Medulla oblongata (tissue), 1 donor: ENCODE measurements at regions not wholly inside any gene's neighbourhood (a gene's known extent, or its start where the extent isn't known, plus 50 kb on each side); places are given as distances from the start of the nearest gene placed in this dataset.

Experiments
- DNase-seq: peaks from one replicate; pipeline ENCODE4 v3.0.0-alpha.2; 2015; ENCODE audit errors: extremely low spot score

- DNase-seq, result peak; percentile 74
Observed at GRCh38 chr13:78022164-78022877, 103.7 kb upstream of the EDNRB start.

GRCh38 chr13:78020861-78021260, 102.2 kb upstream of the EDNRB start:
- DNase-seq, result peak; percentile 22

- no peak for DNase-seq
Observed at GRCh38 chr13:78015782-78016181, 97.2 kb upstream of the EDNRB start.

- DNase-seq, result no peak
Observed at GRCh38 chr13:78012046-78012445, 93.4 kb upstream of the EDNRB start.

- no peak for DNase-seq
Observed at GRCh38 chr13:78004821-78005220, 86.2 kb upstream of the EDNRB start.

- no peak for DNase-seq
Observed at GRCh38 chr13:77999746-78000145, 81.1 kb upstream of the EDNRB start.

- DNase-seq, result no peak
Observed at GRCh38 chr13:77994166-77994565, 75.5 kb upstream of the EDNRB start.

GRCh38 chr13:77991003-77991402, 72.4 kb upstream of the EDNRB start:
- no peak for DNase-seq

- no peak for DNase-seq
Observed at GRCh38 chr13:77989281-77989680, 70.7 kb upstream of the EDNRB start.

GRCh38 chr13:77988355-77988754, 69.7 kb upstream of the EDNRB start:
- no peak for DNase-seq

- no peak for DNase-seq
Observed at GRCh38 chr13:77986713-77987112, 68.1 kb upstream of the EDNRB start.

GRCh38 chr13:77985866-77986636, 67.4 kb upstream of the EDNRB start:
- DNase-seq, result no peak

- DNase-seq, result no peak
Observed at GRCh38 chr13:77981281-77981881, 62.8 kb upstream of the EDNRB start.

- peak; percentile 30 for DNase-seq
Observed at GRCh38 chr13:77980592-77980991, 62.0 kb upstream of the EDNRB start.

- DNase-seq, result no peak
Observed at GRCh38 chr13:77979721-77980385, 61.2 kb upstream of the EDNRB start.

- DNase-seq, result no peak
Observed at GRCh38 chr13:77975358-77976042, 56.9 kb upstream of the EDNRB start.

- no peak for DNase-seq
Observed at GRCh38 chr13:77969299-77969698, 50.7 kb upstream of the EDNRB start.
